ENCODE measurements at regions not wholly inside any gene's neighbourhood (a gene's known extent, or its start where the extent isn't known, plus 50 kb on each side); places are given as distances from the start of the nearest gene placed in this dataset.

DNA sequence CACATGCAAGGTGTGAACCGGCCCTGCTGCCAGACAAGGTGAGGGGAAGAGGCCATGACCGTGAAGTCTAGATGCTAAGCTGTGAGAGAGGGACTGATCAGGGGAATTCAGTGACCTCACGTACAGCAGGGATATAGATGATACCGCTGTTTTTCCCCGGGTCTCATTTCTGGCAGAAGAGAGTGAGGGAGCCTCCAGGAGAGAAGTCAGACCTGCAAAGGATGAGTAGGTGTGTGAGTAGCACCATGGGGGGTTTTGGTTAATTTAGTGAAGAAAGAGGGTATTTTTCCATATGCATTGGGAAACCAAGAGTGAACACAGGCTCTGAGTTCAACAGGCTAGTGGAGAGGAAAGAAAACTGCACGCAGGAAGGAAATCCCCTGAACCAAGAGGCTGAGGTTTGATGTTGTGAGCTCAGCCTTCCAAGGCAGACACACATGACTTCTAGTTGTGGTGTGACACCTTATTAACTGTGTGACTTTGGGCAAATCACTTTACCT, 127.6 kb upstream of the GATB start:
- DNase-seq (ENCODE audit: low read depth in 3 of 3), result no peak

DNA sequence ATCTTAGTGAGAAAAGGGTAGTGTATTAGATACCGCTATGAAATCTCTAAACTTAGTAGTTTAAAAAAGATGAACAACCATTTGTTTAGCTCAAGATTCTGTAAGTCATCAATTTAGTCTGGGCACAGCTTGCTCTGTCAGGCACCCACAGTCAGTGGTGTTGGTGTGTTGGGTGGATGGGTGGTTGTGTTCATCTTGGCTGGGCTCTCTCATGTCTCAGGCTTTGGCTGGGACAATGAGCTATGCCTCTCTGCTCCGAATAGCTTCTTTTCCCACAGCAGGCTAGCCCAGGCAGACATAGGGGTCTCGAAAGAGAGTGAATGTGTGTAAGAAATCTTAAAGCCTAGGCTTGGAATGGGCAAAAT, 127.0 kb upstream of the GATB start:
- DNase-seq (ENCODE audit: low read depth in 3 of 3), result no peak

GRCh38 chr4:151887031-151887815, 126.4 kb upstream of the GATB start:
- DNase-seq (ENCODE audit: low read depth in 3 of 3), result no peak

DNA sequence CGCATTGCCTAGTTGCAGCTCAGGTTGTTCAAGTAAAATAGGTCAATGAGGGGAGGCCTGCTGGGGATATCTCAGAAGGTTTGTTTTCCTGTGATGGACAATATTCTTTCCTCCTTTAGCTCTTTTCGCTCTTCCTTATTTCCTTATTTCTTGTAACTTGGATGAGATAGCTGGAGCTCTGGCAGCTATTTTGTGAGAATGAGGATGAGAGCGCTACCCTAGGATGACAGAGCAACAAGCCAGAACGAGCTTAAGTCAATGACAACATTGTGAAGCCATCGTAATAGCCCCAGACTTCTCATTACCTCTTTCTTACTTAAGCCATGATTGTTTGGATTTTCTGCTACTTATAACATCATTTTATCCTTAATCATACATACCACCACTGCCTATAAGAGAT, 124.3 kb upstream of the GATB start:
- DNase-seq (ENCODE audit: low read depth in 3 of 3), result no peak

DNA sequence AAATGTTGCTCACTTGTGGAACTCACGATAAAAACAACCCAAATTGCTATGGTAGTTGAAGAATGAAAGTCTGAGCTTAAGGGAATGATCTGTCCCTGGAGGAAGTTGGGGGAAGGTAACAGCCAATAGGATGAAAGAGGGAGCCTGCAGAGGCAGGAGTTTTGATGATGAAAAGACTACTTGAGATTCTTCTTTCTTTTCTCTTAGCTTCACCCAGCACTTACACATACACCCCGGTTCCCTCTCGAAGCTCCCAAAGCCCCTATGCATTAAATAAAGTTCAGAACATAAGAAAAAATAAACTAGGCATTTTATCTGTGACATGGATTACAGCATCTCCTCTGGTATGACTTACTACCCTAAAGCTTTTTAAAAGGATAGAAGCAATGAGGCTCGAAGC, 122.9 kb upstream of the GATB start:
- DNase-seq (ENCODE audit: low read depth in 3 of 3), result no peak

DNA sequence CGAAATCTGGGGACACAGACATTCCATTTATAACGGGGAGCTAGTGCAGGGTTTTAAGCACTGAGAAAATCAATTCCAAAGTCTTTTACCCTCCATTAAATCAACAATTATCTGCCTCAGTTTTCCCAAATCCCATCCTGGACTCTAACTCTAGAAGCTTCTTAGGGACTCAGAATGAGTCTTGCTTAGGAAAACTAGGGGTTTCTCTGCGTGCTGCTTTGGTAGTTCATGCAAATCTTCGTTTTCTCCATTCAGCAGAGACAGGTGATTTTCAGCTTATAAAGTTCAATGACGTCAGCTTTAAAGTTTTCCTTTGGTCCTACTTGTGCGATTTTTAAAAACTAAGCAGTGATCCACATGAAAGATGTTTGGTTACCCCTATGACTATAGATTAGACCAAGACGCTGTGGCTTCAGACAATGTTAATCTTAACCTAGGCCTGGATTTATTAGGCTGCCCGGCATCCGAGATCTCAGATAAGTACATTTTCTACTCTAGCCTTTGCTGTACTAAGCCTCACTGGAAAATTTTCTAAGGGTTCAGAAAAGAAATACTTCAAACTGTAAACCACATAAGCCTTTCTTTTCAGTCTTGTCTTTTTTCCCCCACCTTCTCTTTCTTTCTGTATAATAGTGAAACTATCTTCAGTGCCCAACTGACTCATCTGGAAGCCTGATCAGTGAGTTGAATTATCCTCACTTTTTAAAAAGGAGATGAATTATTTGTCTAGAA, 121.4 kb upstream of the GATB start:
- DNase-seq (ENCODE audit: low read depth in 3 of 3), result no peak

- DNase-seq (ENCODE audit: low read depth in 3 of 3), result no peak
These were observed 119.1 kb upstream of the GATB start for GRCh38 chr4:151879705-151880445.

- no peak for DNase-seq (ENCODE audit: low read depth in 3 of 3)
These were observed 115.7 kb upstream of the GATB start for GRCh38 chr4:151876381-151876988.

DNA sequence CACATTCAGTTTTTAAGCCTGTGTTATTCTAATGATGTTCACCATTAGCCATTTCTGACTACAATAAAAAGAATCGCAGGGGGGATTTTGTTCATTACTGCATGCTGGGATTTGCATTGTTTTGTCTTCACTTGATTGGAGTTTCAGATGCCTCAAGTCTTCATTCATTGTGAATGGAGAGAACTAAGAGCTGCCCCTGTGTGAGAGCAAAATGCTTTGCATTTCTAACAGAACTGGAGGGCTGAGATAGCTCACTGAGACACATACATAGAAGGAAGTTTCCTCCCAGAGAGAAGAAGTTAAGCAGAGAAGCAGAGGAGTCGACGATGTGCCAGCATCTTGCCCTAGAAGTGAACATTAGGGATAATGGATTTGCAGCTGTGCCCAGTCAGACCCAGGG, 113.5 kb upstream of the GATB start:
- DNase-seq (ENCODE audit: low read depth in 3 of 3), result no peak

GRCh38 chr4:151866592-151866918, 105.7 kb upstream of the GATB start:
- DNase-seq (ENCODE audit: low read depth in 3 of 3), result no peak

- no peak for DNase-seq (ENCODE audit: low read depth in 3 of 3)
These were observed 105.2 kb upstream of the GATB start for GRCh38 chr4:151865744-151866591.

DNA sequence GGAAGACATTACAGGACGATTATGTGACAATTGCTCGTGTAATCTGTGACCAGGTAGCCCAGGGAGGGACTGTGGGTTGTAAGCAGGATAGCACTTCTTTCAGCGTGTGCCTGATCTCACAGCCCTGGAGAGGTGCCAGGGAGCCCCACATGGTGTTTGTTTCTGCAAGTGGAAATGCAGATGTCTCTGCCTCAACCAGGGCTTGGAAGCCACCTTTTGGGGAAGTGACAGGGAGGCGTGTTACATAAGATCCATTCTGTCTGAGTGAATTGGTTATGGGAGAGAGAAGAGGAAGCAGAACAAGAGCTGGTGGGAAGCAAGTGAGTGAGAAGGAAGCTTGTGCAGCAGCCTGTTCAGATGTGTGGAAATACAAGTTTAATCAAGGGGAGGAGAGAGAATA, 104.5 kb upstream of the GATB start:
- DNase-seq (ENCODE audit: low read depth in 3 of 3), result no peak

- DNase-seq (ENCODE audit: low read depth in 3 of 3), result no peak
These were observed 103.3 kb upstream of the GATB start for GRCh38 chr4:151864068-151864467.

DNA sequence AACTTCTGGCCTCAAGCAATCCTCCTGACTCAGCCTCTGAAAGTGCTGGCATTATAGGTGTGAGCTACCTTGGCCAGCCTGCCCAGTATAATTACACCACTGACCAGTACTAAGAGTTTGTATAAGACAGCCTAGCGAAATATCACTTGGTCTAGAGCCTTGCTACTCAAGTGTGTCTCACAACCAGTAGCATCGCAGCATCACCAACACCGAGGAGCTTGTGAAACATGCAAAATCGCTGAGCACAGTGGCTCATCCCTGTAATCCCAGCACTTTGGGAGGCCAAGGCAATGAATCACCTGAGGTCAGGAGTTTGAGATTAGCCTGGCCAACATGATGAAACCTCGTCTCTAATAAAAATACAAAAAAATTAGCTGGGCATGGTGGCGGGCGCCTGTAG, 102.0 kb upstream of the GATB start:
- no peak for DNase-seq (ENCODE audit: low read depth in 3 of 3)

DNA sequence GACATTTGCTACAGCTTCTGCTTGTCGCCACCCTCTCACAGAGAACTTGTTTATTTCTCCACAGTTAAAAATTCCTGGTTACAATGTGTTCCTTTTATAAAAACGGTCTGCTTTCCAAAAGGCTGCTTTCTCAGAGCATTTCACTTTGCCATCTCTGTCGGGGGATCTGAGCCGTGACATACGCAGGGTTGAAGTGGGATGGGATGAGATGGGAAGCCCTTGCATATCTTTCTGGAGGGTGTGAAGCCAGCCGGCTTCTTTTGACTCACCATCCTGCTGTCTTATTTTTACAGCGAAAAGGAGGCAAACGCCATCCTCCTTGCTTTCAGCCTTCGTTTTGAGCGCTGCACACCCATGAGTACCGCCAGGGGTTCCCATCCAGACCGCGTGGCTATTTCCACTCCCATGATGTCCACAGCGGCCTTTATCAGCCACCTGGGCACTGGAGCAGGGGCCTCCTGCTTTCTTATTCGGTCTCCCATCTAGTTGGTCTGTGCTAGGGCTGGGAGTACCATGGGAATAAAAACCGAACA, 99.8 kb upstream of the GATB start:
- DNase-seq (ENCODE audit: low read depth in 3 of 3), result no peak

GRCh38 chr4:151859641-151860040, 98.8 kb upstream of the GATB start:
- no peak for DNase-seq (ENCODE audit: low read depth in 3 of 3)

DNA sequence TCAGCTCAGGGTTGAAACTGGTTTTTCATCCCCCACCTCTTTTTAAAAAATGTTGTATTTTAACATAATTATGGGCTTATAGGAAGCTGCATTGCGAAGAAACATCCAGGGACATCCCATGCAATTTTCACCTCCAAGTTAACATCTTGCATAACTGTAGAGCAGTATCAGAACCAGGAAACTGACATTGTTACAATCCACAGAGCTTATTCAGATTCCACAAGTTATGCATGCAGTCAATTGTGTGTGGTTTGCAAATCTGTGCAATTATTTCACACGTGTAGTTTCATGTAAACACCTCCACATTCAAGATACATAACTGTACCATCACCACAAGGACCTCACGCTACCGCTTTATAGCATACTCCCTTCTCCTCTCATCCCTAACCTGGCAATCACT, 97.5 kb upstream of the GATB start:
- no peak for DNase-seq (ENCODE audit: low read depth in 3 of 3)

DNA sequence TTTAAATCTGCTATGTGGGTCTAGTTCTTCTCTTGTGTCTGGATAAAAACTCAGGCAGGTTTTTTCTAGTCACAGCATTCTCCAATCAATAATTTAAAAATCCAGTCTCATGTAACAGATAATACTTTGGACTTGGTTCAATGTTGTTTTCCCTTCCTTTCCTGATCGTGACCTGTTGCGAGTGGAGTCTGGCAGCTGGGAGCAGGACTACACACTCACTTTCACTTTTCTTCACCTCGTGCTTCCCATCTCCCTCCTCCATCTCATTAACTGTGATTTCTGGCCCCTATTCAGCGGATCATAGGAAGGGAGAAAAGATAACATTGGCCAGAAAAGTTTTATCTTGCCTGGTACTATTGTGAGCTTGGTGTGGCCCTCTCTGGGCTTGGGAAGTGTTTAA, 96.6 kb upstream of the GATB start:
- DNase-seq (ENCODE audit: low read depth in 3 of 3), result no peak

DNA sequence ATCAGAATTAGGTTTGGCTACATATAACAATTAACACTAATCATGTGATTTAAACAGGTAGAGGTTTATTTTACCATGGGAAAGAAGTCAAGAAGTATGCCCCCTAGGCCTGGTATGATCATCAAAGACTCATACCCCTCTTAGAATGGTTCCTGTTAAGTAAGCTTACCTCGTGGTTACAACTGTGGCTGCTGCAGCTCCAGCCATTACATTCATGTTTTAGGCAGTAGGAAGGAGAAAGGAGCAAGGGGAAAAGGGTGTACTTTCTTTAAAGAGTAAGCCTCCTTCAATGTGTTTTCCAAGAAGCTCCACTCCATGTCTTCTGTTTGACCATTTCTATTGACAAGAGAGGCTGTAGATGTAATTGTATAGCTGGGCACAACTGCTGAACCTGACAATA, 94.9 kb upstream of the GATB start:
- DNase-seq (ENCODE audit: low read depth in 3 of 3), result no peak

DNA sequence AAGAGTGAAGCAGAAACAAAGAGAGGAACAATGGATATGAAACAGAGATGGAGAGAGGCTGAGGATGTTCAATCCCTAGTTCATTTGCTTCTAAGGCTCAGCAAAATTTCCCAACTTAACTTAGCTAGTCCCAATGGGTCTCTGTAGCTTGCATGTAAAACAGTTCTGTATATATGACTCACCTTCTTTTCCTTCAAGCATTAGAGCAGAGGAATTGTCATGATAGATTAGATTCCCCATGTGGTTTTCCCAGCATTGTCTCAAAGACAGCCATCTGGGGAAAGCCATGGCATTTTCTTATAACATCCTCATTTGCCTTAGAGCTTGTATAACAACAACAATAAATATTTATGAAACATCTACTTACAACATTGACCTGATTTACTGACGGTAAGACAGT, 93.9 kb upstream of the GATB start:
- DNase-seq (ENCODE audit: low read depth in 3 of 3), result no peak

DNA sequence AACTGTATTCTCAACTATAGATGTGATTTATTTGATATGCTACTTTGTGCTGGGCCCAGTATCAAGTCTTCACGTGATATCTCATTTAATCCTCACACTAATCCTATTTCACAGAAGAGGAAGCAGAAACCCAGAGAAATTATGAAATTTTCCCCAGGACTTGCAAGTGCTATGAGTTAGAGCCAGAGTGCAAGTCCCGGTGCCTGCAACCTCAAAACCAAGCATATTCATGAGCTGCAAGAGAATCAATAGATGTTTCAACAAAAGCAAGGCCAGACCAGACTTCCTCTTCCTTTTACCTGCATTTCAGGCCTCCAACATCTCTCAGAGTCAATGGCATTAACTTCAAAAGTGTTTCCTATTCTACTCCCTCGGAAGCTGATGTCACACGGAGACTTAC, 92.2 kb upstream of the GATB start:
- DNase-seq (ENCODE audit: low read depth in 3 of 3), result no peak

All from stimulated activated CD4-positive, alpha-beta T cell treated with anti-CD3 and anti-CD28 coated beads, TNF-alpha, amount 100 ng/mL, for 4 hours (primary cell).